ENCODE measurements at regions not wholly inside any gene's neighbourhood (a gene's known extent, or its start where the extent isn't known, plus 50 kb on each side); places are given as distances from the start of the nearest gene placed in this dataset.

- no peak for DNase-seq (ENCODE audit: low read depth, low spot score)
- H3K4me3 ChIP-seq (ENCODE audit: low read depth, low read length), result no peak overlapping the region
- in situ Hi-C loops (cut with HindIII; ENCODE audit: low sequenced_read_pairs), result no loop called here
- peak; percentile 1 for TF ChIP-seq CTCF (IDR thresholded peaks at IDR 0.05; ENCODE audit: low read depth, low read length)
Observed at GRCh38 chr11:112587664-112588063, 327.0 kb upstream of the PLET1 start.

- in situ Hi-C loops (cut with HindIII; ENCODE audit: low sequenced_read_pairs), result no loop called here
- DNase-seq (ENCODE audit: low read depth, low spot score), result peak; percentile 87
- TF ChIP-seq CTCF (IDR thresholded peaks at IDR 0.05; ENCODE audit: low read depth, low read length), result peak; percentile 62
- no peak overlapping the region for H3K4me3 ChIP-seq (ENCODE audit: low read depth, low read length)
Observed at GRCh38 chr11:112588252-112588694, 327.6 kb upstream of the PLET1 start.

- no peak overlapping the region for H3K4me3 ChIP-seq (ENCODE audit: low read depth, low read length)
- DNase-seq (ENCODE audit: low read depth, low spot score), result no peak
- no peak for TF ChIP-seq CTCF (IDR thresholded peaks at IDR 0.05; ENCODE audit: low read depth, low read length)
- in situ Hi-C loops (cut with HindIII; ENCODE audit: low sequenced_read_pairs), result no loop called here
Observed at GRCh38 chr11:112589155-112589554, 328.5 kb upstream of the PLET1 start.

- no peak overlapping the region for H3K4me3 ChIP-seq (ENCODE audit: low read depth, low read length)
- no peak for DNase-seq (ENCODE audit: low read depth, low spot score)
- TF ChIP-seq CTCF (IDR thresholded peaks at IDR 0.05; ENCODE audit: low read depth, low read length), result no peak
- in situ Hi-C loops (cut with HindIII; ENCODE audit: low sequenced_read_pairs), result no loop called here
Observed at GRCh38 chr11:112590764-112591163, 330.1 kb upstream of the PLET1 start.

GRCh38 chr11:112593440-112593839 lies 332.8 kb upstream of the PLET1 start:
- H3K4me3 ChIP-seq (ENCODE audit: low read depth, low read length), result no peak overlapping the region
- DNase-seq (ENCODE audit: low read depth, low spot score), result no peak
- TF ChIP-seq CTCF (IDR thresholded peaks at IDR 0.05; ENCODE audit: low read depth, low read length), result no peak
- in situ Hi-C loops (cut with HindIII; ENCODE audit: low sequenced_read_pairs), result no loop called here

- DNase-seq (ENCODE audit: low read depth, low spot score), result no peak
- no peak for TF ChIP-seq CTCF (IDR thresholded peaks at IDR 0.05; ENCODE audit: low read depth, low read length)
- in situ Hi-C loops (cut with HindIII; ENCODE audit: low sequenced_read_pairs), result no loop called here
- H3K4me3 ChIP-seq (ENCODE audit: low read depth, low read length), result no peak overlapping the region
Observed at GRCh38 chr11:112596324-112596723, 335.7 kb upstream of the PLET1 start.

GRCh38 chr11:112597286-112597790 lies 336.7 kb upstream of the PLET1 start:
- no peak for TF ChIP-seq CTCF (IDR thresholded peaks at IDR 0.05; ENCODE audit: low read depth, low read length)
- no peak overlapping the region for H3K4me3 ChIP-seq (ENCODE audit: low read depth, low read length)
- no peak for DNase-seq (ENCODE audit: low read depth, low spot score)
- in situ Hi-C loops (cut with HindIII; ENCODE audit: low sequenced_read_pairs), result no loop called here
